H1 (cell line): ENCODE measurements at regions not wholly inside any gene's neighbourhood (a gene's known extent, or its start where the extent isn't known, plus 50 kb on each side); places are given as distances from the start of the nearest gene placed in this dataset.

Source experiments
- CTCF ChIA-PET: fragments of 300-600 bp; sonication (Branson Sonifier 250); formaldehyde crosslinking; loops from one replicate; lab custom pipeline; 2021; ENCODE audit not compliant: partially characterized antibody; lab: Charles Lee
- POLR2A ChIA-PET: fragments of 300-600 bp; sonication (Branson Sonifier 250); formaldehyde crosslinking; loops from one replicate; lab custom pipeline; 2021; ENCODE audit warnings: inconsistent platforms; ENCODE audit not compliant: partially characterized antibody; lab: Charles Lee
- DNase-seq, 2 experiments: peaks; one replicate each; pipeline versions ENCODE4 v3.0.0 to v3.0.0-alpha.2; 2010 to 2022; ENCODE audit warnings: low spot score in 2 of 2, low read depth in 1 of 2, mixed read lengths in 1 of 2
- FAIRE-seq: peaks from 2 replicates; lab custom pipeline; 2011; peaks lifted over from hg19 to GRCh38; lab: Jason Lieb, UNC
- H2AFZ ChIP-seq: 2 replicates; pipeline ENCODE4 v1.8.1; 2012; ENCODE audit warnings: low read length, inconsistent platforms
- H2AK5ac ChIP-seq: 2 replicates; pipeline ENCODE4 v1.6.1; 2013; ENCODE audit warnings: low read depth, low read length
- H2BK120ac ChIP-seq: replicated peaks from 2 replicates; pipeline ENCODE3; 2013; ENCODE audit warnings: low read depth, low read length, inconsistent platforms
- H2BK12ac ChIP-seq: 2 replicates; pipeline ENCODE4 v1.6.1; 2013; ENCODE audit warnings: low read depth, low read length
- H2BK15ac ChIP-seq: 2 replicates; pipeline ENCODE4 v1.6.1; 2013; ENCODE audit warnings: low read length
- H2BK20ac ChIP-seq: 2 replicates; pipeline ENCODE4 v1.6.1; 2013; ENCODE audit warnings: low read length
- H2BK5ac ChIP-seq: 2 replicates; pipeline ENCODE4 v1.6.1; 2013; ENCODE audit warnings: low read depth, low read length
- H3K14ac ChIP-seq: 2 replicates; pipeline ENCODE4 v1.6.1; 2013; ENCODE audit warnings: inconsistent platforms; ENCODE audit not compliant: insufficient read length
- H3K18ac ChIP-seq: 2 replicates; pipeline ENCODE4 v1.6.1; 2013; ENCODE audit warnings: low read length; ENCODE audit errors: extremely low read depth
- H3K23ac ChIP-seq: 2 replicates; pipeline ENCODE4 v1.6.1; 2013; ENCODE audit warnings: inconsistent platforms; ENCODE audit not compliant: insufficient read length
- H3K23me2 ChIP-seq: 2 replicates; pipeline ENCODE4 v1.6.1; 2013; ENCODE audit warnings: low read depth, low read length
- H3K27ac ChIP-seq: 2 replicates; pipeline ENCODE4 v1.6.1; 2011; ENCODE audit warnings: low read depth, low read length, inconsistent platforms
- H3K27me3 ChIP-seq, 4 experiments: replicated peaks in 1 of 4; 1 replicate in 1 of 4; 2 replicates in 3 of 4; pipeline versions ENCODE4 v1.6.1 to v1.8.1; 2011 to 2013; ENCODE audit warnings: low read length in 3 of 4, mild to moderate bottlenecking in 3 of 4, inconsistent platforms in 2 of 4, mixed read lengths in 2 of 4, moderate library complexity in 1 of 4; ENCODE audit not compliant: control insufficient read depth in 3 of 4, insufficient read depth in 3 of 4; ENCODE audit errors: extremely low read depth in 1 of 4
- H3K36me3 ChIP-seq, 4 experiments: 2 replicates each; pipeline versions ENCODE4 v1.6.1 to v1.8.1; 2011 to 2013; ENCODE audit warnings: mild to moderate bottlenecking in 4 of 4, low read length in 3 of 4, moderate library complexity in 2 of 4, control low read depth in 1 of 4, inconsistent platforms in 1 of 4; ENCODE audit not compliant: insufficient read depth in 4 of 4, control insufficient read depth in 2 of 4
- H3K4ac ChIP-seq: replicated peaks from 2 replicates; pipeline ENCODE3; 2013; ENCODE audit warnings: low read length, low read depth, mixed read lengths, inconsistent platforms; ENCODE audit not compliant: insufficient read length
- H3K4me1 ChIP-seq, 4 experiments: replicated peaks in 1 of 4; 1 replicate in 1 of 4; 2 replicates in 3 of 4; pipeline versions ENCODE4 v1.6.1 to v1.8.1; 2011 to 2013; ENCODE audit warnings: low read length in 3 of 4, inconsistent platforms in 2 of 4, mixed read lengths in 1 of 4; ENCODE audit not compliant: insufficient read depth in 4 of 4, control insufficient read depth in 3 of 4
- H3K4me2 ChIP-seq, 2 experiments: 2 replicates each; pipeline versions ENCODE4 v1.6.1 to v1.8.1; 2011 to 2013; ENCODE audit warnings: low read depth in 2 of 2, low read length in 2 of 2, control low read depth in 1 of 2, inconsistent platforms in 1 of 2, mild to moderate bottlenecking in 1 of 2; ENCODE audit not compliant: insufficient read depth in 1 of 2
- H3K4me3 ChIP-seq, 4 experiments: fragments of 200-600, 300-600 bp in 1 of 4; sonication (generic), shearing (Covaris generic), sonication (Bioruptor Twin) in 1 of 4; 2 replicates each; pipeline versions ENCODE4 v1.5.1 to v1.8.1; 2011 to 2016; ENCODE audit warnings: low read length in 4 of 4, low read depth in 3 of 4, control low read depth in 2 of 4, inconsistent platforms in 2 of 4, mild to moderate bottlenecking in 2 of 4, mixed read lengths in 1 of 4, moderate library complexity in 1 of 4; ENCODE audit not compliant: insufficient read depth in 2 of 4; ENCODE audit errors: extremely low read depth in 1 of 4
- H3K56ac ChIP-seq: replicated peaks from 2 replicates; pipeline ENCODE3; 2013; ENCODE audit warnings: low read depth, mild to moderate bottlenecking, mixed read lengths, low read length, inconsistent platforms; ENCODE audit not compliant: insufficient read length
- H3K79me1 ChIP-seq: 2 replicates; pipeline ENCODE4 v1.6.1; 2013; ENCODE audit warnings: low read depth, low read length, control low read depth
- H3K79me2 ChIP-seq, 2 experiments: 2 replicates each; pipeline versions ENCODE4 v1.6.1 to v1.8.1; 2012 to 2013; ENCODE audit warnings: low read length in 2 of 2, mild to moderate bottlenecking in 2 of 2, inconsistent platforms in 1 of 2; ENCODE audit not compliant: insufficient read depth in 2 of 2, control insufficient read depth in 1 of 2
- H3K9ac ChIP-seq, 4 experiments: replicated peaks in 1 of 4; 1 replicate in 1 of 4; 2 replicates in 3 of 4; pipeline versions ENCODE4 v1.6.1 to v1.8.1; 2011 to 2013; ENCODE audit warnings: low read depth in 3 of 4, low read length in 3 of 4, control low read depth in 2 of 4, mild to moderate bottlenecking in 2 of 4, moderate library complexity in 2 of 4, inconsistent platforms in 1 of 4; ENCODE audit errors: extremely low read depth in 1 of 4
- H3K9me3 ChIP-seq, 2 experiments: 2 replicates each; pipeline versions ENCODE4 v1.6.1 to v1.8.1; 2012 to 2013; ENCODE audit warnings: mild to moderate bottlenecking in 2 of 2, moderate library complexity in 2 of 2, control low read depth in 1 of 2, inconsistent platforms in 1 of 2, low read depth in 1 of 2, low read length in 1 of 2, mixed read lengths in 1 of 2; ENCODE audit not compliant: insufficient read depth in 2 of 2
- H4K20me1 ChIP-seq, 2 experiments: replicated peaks in 1 of 2; 2 replicates each; pipeline versions ENCODE3 to v1.8.1; 2011 to 2013; ENCODE audit warnings: inconsistent platforms in 2 of 2, low read length in 2 of 2, mild to moderate bottlenecking in 1 of 2; ENCODE audit not compliant: insufficient read depth in 2 of 2, control insufficient read depth in 1 of 2
- H4K5ac ChIP-seq: 2 replicates; pipeline ENCODE4 v1.6.1; 2013; ENCODE audit warnings: low read length, low read depth, mixed read lengths, inconsistent platforms; ENCODE audit not compliant: insufficient read length
- H4K8ac ChIP-seq: 2 replicates; pipeline ENCODE4 v1.8.0; 2013; ENCODE audit warnings: mild to moderate bottlenecking, moderate library complexity, low read length, inconsistent platforms; ENCODE audit not compliant: insufficient read depth; ENCODE audit errors: extremely low read depth
- H4K91ac ChIP-seq: replicated peaks from 2 replicates; pipeline ENCODE3; 2013; ENCODE audit warnings: low read length, mixed read lengths, inconsistent platforms; ENCODE audit not compliant: insufficient read length
- CHD1 ChIP-seq: IDR thresholded peaks from 2 replicates; pipeline ENCODE4 v1.6.1; 2012; ENCODE audit warnings: low read depth, low read length, improper control_type of control experiment
- CREB1 ChIP-seq: IDR thresholded peaks from 2 replicates; pipeline ENCODE4 v1.6.1; 2012; ENCODE audit warnings: inconsistent platforms
- EGR1 ChIP-seq: IDR thresholded peaks from 2 replicates; pipeline ENCODE4 v1.6.1; 2011; ENCODE audit warnings: low read depth, low read length, borderline replicate concordance
- HDAC6 ChIP-seq: IDR thresholded peaks from one replicate; pipeline ENCODE4 v1.7.1; 2012; ENCODE audit warnings: low read depth, mild to moderate bottlenecking, inconsistent platforms, low read length, moderate library complexity
- KDM5A ChIP-seq: fragments of 200-600 bp; IDR thresholded peaks from 2 replicates; pipeline ENCODE4 v1.7.1; 2012; ENCODE audit warnings: mild to moderate bottlenecking, low read length, inconsistent platforms, mixed read lengths
- NRF1 ChIP-seq: IDR thresholded peaks from 2 replicates; pipeline ENCODE4 v1.6.1; 2011; ENCODE audit warnings: mild to moderate bottlenecking, low read depth, low read length, improper control_type of control experiment
- SAP30 ChIP-seq: fragments of 300-600 bp; sonication (generic); IDR thresholded peaks from 2 replicates; pipeline ENCODE4 v1.7.1; 2012; ENCODE audit warnings: low read length, moderate library complexity, mild to moderate bottlenecking, inconsistent platforms; ENCODE audit not compliant: insufficient read depth, insufficient replicate concordance
- SRF ChIP-seq: IDR thresholded peaks from 2 replicates; pipeline ENCODE4 v1.6.1; 2011; ENCODE audit warnings: mild to moderate bottlenecking, low read depth, low read length, moderate library complexity
- TCF12 ChIP-seq: IDR thresholded peaks from 2 replicates; pipeline ENCODE4 v1.6.1; 2011; ENCODE audit warnings: low read depth, mild to moderate bottlenecking, low read length
- TEAD4 ChIP-seq: IDR thresholded peaks from 2 replicates; pipeline ENCODE4 v1.6.1; 2012; ENCODE audit warnings: low read depth, low read length, inconsistent platforms, mixed read lengths
- WGBS, 2 experiments: shearing (Covaris generic) in 1 of 2; methylation state at CpG; one replicate each; pipeline versions ENCODE4 v1.1.6 to v1.1.7; 2013 to 2015; ENCODE audit warnings: low lambda C conversion rate in 2 of 2, mixed read lengths in 2 of 2, inconsistent platforms in 1 of 2, low coverage in 1 of 2, missing lambda C conversion rate in 1 of 2; ENCODE audit not compliant: insufficient replicate concordance in 2 of 2, insufficient coverage in 1 of 2, insufficient read length in 1 of 2; ENCODE audit errors: extremely low coverage in 1 of 2, missing lambda C conversion rate in 1 of 2; 5-methylcytosine and 5-hydroxymethylcytosine counted together
- TF ChIP-seq, protein P1 (sequence below): IDR thresholded peaks from 2 replicates; pipeline ENCODE4 v1.6.1; 2012; ENCODE audit warnings: inconsistent platforms
- TF ChIP-seq, protein P2 (sequence below): IDR thresholded peaks from 2 replicates; pipeline ENCODE4 v1.6.1; 2012; ENCODE audit warnings: inconsistent platforms
- TF ChIP-seq, protein P3 (sequence below): IDR thresholded peaks from 2 replicates; pipeline ENCODE4 v1.6.1; 2012; ENCODE audit warnings: low read length, inconsistent platforms

DNA sequence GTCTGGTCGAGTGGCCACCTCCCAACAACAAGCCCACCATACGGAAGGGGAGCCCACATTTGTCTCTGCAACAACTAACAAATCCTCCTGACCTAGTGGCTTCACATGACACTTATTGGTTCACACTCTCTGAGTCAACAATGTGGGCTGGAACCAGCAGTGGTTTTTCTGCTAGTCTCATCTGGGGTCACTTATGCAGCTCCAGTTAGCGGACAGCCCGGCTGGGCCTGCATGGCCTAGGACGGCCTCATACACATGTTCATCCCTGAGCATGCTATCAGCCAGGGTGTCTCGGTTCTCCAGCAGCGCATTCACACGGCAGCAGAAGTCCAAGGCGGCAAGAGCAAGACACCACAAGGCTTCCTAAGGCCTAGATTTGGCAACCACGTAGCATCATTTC lies 281.7 kb downstream of the XXYLT1 start:
- no peak overlapping the region for H3K14ac ChIP-seq
- H4K20me1 ChIP-seq = no peaks in the 10 kb centered on the region
- no peak overlapping the region for H4K5ac ChIP-seq
- no peak overlapping the region for H2BK15ac ChIP-seq
- peak in 1 of 2 experiments; percentile 10 for DNase-seq
- TF ChIP-seq CHD1 = no peak
- TF ChIP-seq, protein P1, sequence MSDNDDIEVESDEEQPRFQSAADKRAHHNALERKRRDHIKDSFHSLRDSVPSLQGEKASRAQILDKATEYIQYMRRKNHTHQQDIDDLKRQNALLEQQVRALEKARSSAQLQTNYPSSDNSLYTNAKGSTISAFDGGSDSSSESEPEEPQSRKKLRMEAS = no peak
- no peak for TF ChIP-seq NRF1
- TF ChIP-seq TCF12 = no peak
- TF ChIP-seq TEAD4 = no peak
- TF ChIP-seq KDM5A = no peak
- TF ChIP-seq HDAC6 = no peak
- TF ChIP-seq SRF = no peak
- no peak for TF ChIP-seq SAP30
- TF ChIP-seq EGR1 = no peak
- TF ChIP-seq, protein P2, sequence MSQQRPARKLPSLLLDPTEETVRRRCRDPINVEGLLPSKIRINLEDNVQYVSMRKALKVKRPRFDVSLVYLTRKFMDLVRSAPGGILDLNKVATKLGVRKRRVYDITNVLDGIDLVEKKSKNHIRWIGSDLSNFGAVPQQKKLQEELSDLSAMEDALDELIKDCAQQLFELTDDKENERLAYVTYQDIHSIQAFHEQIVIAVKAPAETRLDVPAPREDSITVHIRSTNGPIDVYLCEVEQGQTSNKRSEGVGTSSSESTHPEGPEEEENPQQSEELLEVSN = no peak
- TF ChIP-seq, protein P3, sequence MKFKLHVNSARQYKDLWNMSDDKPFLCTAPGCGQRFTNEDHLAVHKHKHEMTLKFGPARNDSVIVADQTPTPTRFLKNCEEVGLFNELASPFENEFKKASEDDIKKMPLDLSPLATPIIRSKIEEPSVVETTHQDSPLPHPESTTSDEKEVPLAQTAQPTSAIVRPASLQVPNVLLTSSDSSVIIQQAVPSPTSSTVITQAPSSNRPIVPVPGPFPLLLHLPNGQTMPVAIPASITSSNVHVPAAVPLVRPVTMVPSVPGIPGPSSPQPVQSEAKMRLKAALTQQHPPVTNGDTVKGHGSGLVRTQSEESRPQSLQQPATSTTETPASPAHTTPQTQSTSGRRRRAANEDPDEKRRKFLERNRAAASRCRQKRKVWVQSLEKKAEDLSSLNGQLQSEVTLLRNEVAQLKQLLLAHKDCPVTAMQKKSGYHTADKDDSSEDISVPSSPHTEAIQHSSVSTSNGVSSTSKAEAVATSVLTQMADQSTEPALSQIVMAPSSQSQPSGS = no peak
- no peak for TF ChIP-seq CREB1
- H2AK5ac ChIP-seq = no peak overlapping the region
- WGBS, 2 experiments = 76% methylated on average over 10 of the region's 10 CpGs; no CpG with 5 or more reads in 1 of the 2 experiments
- no peak overlapping the region for H2BK20ac ChIP-seq
- no peak overlapping the region for H3K56ac ChIP-seq
- H3K4ac ChIP-seq = no peak overlapping the region
- no peak overlapping the region for H3K4me2 ChIP-seq
- H3K4me1 ChIP-seq = peaks cover 0 to 7% (median 5%) of the 10 kb centered on the region in 4 experiments; a peak in 3 of 7 replicates
- H4K8ac ChIP-seq = no peak overlapping the region; the same call in 1 of the 2 replicates
- no peak overlapping the region for H2BK5ac ChIP-seq
- no peaks in the 10 kb centered on the region for H3K79me2 ChIP-seq
- H3K23ac ChIP-seq = no peak overlapping the region
- H3K23me2 ChIP-seq = no peaks in the 10 kb centered on the region; the same call in 1 of the 2 replicates
- H2BK120ac ChIP-seq = no peak overlapping the region
- FAIRE-seq = no peak
- no peak overlapping the region for H3K27ac ChIP-seq
- ChIA-PET POLR2A (no interaction called here), CTCF (interaction anchor here (1.3 to 1.4 kb wide), 4 partner anchors 10 to 126 kb away, joined by 3 to 5 read pairs (median 4); no protein-coding TSS in a partner anchor)
- no peak overlapping the region for H2AFZ ChIP-seq
- no peak overlapping the region for H3K4me3 ChIP-seq
- H3K27me3 ChIP-seq = peaks cover 0 to 6% (median 2%) of the 10 kb centered on the region in 4 experiments; a peak in 2 of 7 replicates
- no peaks in the 10 kb centered on the region for H3K9me3 ChIP-seq
- no peak overlapping the region for H3K9ac ChIP-seq
- no peak overlapping the region for H3K18ac ChIP-seq
- no peaks in the 10 kb centered on the region for H3K79me1 ChIP-seq
- no peak overlapping the region for H2BK12ac ChIP-seq
- H4K91ac ChIP-seq = no peak overlapping the region
- H3K36me3 ChIP-seq = no peaks in the 10 kb centered on the region
